B cell (primary cell): ENCODE measurements at regions not wholly inside any gene's neighbourhood (a gene's known extent, or its start where the extent isn't known, plus 50 kb on each side); places are given as distances from the start of the nearest gene placed in this dataset.

Source experiments
- ATAC-seq: fragments of 200-7000 bp; cut with Tn5 transposase; one replicate; pipeline ENCODE4 v1.10.0; 2021; ENCODE audit warnings: low read depth, mild to moderate bottlenecking, moderate number of reproducible peaks, moderate library complexity
- CTCF ChIA-PET: fragments of 350-600 bp; sonication (Branson Sonifier 250); formaldehyde crosslinking; loops from one replicate; lab custom pipeline; 2021; ENCODE audit warnings: antibody characterized with exemption, inconsistent platforms; lab: Charles Lee
- POLR2A ChIA-PET: fragments of 350-600 bp; sonication (Branson Sonifier 250); formaldehyde crosslinking; loops from one replicate; lab custom pipeline; 2021; ENCODE audit warnings: antibody characterized with exemption; lab: Charles Lee
- DNase-seq: peaks from one replicate; pipeline ENCODE4 v3.0.0; 2013
- H2AFZ ChIP-seq: 2 replicates; pipeline ENCODE4 v1.6.1; 2012; ENCODE audit warnings: mild to moderate bottlenecking, low read depth, low read length; ENCODE audit not compliant: insufficient read depth, poor library complexity, severe bottlenecking
- H3K27ac ChIP-seq, 2 donors: 1 replicate in 1 of 2; 2 replicates in 1 of 2; pipeline ENCODE4 v1.5.1; 2012 to 2013; ENCODE audit warnings: low read length in 2 of 2, mild to moderate bottlenecking in 2 of 2, moderate library complexity in 1 of 2
- H3K27me3 ChIP-seq, 4 experiments: fragments of 200-600 bp in 1 of 4; sonication (generic) in 1 of 4; replicated peaks in 1 of 4; 1 replicate in 2 of 4; 2 replicates in 2 of 4; pipeline versions ENCODE4 v1.6.1 to v1.7.0; 2013 to 2016; ENCODE audit warnings: low read length in 3 of 4, mild to moderate bottlenecking in 2 of 4, mixed read lengths in 1 of 4, moderate library complexity in 1 of 4; ENCODE audit not compliant: insufficient read depth in 4 of 4, control insufficient read depth in 3 of 4; ENCODE audit errors: control extremely low read depth in 1 of 4
- H3K36me3 ChIP-seq, 2 experiments: replicated peaks in 1 of 2; 1 replicate in 1 of 2; 2 replicates in 1 of 2; pipeline versions ENCODE4 v1.6.1 to v1.7.1; 2013; ENCODE audit warnings: low read length in 1 of 2; ENCODE audit not compliant: insufficient read depth in 2 of 2, control insufficient read depth in 1 of 2; ENCODE audit errors: control extremely low read depth in 1 of 2, extremely low read depth in 1 of 2
- H3K4me1 ChIP-seq, 2 donors: fragments of 200-600 bp in 1 of 2; sonication (generic) in 1 of 2; 1 replicate in 1 of 2; 2 replicates in 1 of 2; pipeline versions ENCODE4 v1.5.1 to v1.6.1; 2013 to 2017; ENCODE audit warnings: low read length in 2 of 2; ENCODE audit not compliant: control insufficient read depth in 2 of 2, insufficient read depth in 2 of 2
- H3K4me2 ChIP-seq: replicated peaks from 2 replicates; pipeline ENCODE3; 2012; ENCODE audit warnings: mild to moderate bottlenecking, low read depth, low read length; ENCODE audit not compliant: poor library complexity, severe bottlenecking
- H3K4me3 ChIP-seq, 5 experiments: fragments of 200-600 bp in 1 of 5; sonication (generic) in 1 of 5; 1 replicate in 3 of 5; 2 replicates in 2 of 5; pipeline versions ENCODE4 v1.5.1 to v1.7.0; 2011 to 2016; ENCODE audit warnings: low read length in 4 of 5, mild to moderate bottlenecking in 4 of 5, low read depth in 2 of 5, control low read depth in 1 of 5, moderate library complexity in 1 of 5; ENCODE audit not compliant: insufficient read depth in 1 of 5; ENCODE audit errors: control extremely low read depth in 1 of 5, extremely low read depth in 1 of 5
- H3K79me2 ChIP-seq: fragments of 200-600 bp; sonication (generic); one replicate; pipeline ENCODE4 v1.6.0; 2016; ENCODE audit warnings: low read length; ENCODE audit not compliant: control insufficient read depth, insufficient read depth
- H3K9ac ChIP-seq: fragments of 200-600 bp; sonication (generic); 2 replicates; pipeline ENCODE4 v1.6.1; 2017; ENCODE audit warnings: mild to moderate bottlenecking, low read length, moderate library complexity
- H3K9me3 ChIP-seq, 3 donors: one replicate each; pipeline versions ENCODE4 v1.6.1 to v1.7.1; 2013; ENCODE audit warnings: low read length in 2 of 3; ENCODE audit not compliant: control insufficient read depth in 2 of 3, insufficient read depth in 1 of 3; ENCODE audit errors: control extremely low read depth in 1 of 3
- H4K20me1 ChIP-seq: 2 replicates; pipeline ENCODE4 v1.6.0; 2012; ENCODE audit warnings: mild to moderate bottlenecking, low read length; ENCODE audit not compliant: insufficient read depth, control insufficient read depth, poor library complexity, severe bottlenecking
- H3K27ac Mint-ChIP-seq: one replicate; pipeline ENCODE4 v1.8.0; 2021; ENCODE audit warnings: mixed read lengths
- H3K27me3 Mint-ChIP-seq: one replicate; pipeline ENCODE4 v1.8.0; 2021; ENCODE audit warnings: mixed read lengths
- H3K4me1 Mint-ChIP-seq: one replicate; pipeline ENCODE4 v1.8.0; 2021; ENCODE audit warnings: mixed read lengths
- H3K4me3 Mint-ChIP-seq: one replicate; pipeline ENCODE4 v1.8.0; 2021; ENCODE audit warnings: mixed read lengths
- H3K9me3 Mint-ChIP-seq: one replicate; pipeline ENCODE4 v1.8.0; 2022; ENCODE audit warnings: mixed read lengths; ENCODE audit not compliant: insufficient read depth
- CTCF ChIP-seq: fragments of 200-600 bp; IDR thresholded peaks from one replicate; pipeline ENCODE4 v1.8.0; 2022; ENCODE audit warnings: antibody characterized with exemption, mild to moderate bottlenecking
- EZH2 ChIP-seq: IDR thresholded peaks from 2 replicates; pipeline ENCODE4 v1.6.1; 2012; ENCODE audit warnings: borderline replicate concordance, low read depth, mild to moderate bottlenecking, moderate library complexity, low read length; ENCODE audit not compliant: insufficient read depth, poor library complexity, severe bottlenecking
- WGBS: methylation state at CpG from one replicate; pipeline ENCODE4 v1.1.5; 2013; ENCODE audit warnings: missing lambda C conversion rate; ENCODE audit not compliant: insufficient coverage; 5-methylcytosine and 5-hydroxymethylcytosine counted together
- intact Hi-C: fragments of 100-400 bp; cut with micrococcal nuclease; formaldehyde crosslinking; loops from one replicate; pipeline ENCODE4 v1.10.0; 2022

- no peaks in the 10 kb centered on the region for H3K27me3 Mint-ChIP-seq
- Histone ChIP-seq H4K20me1 (no peaks in the 10 kb centered on the region), H3K36me3 (no peaks in the 10 kb centered on the region), H3K9ac (no peak overlapping the region), H3K79me2 (no peaks in the 10 kb centered on the region), H3K27ac (no peak overlapping the region), H3K4me3 (no peak overlapping the region), H3K9me3 (no peaks in the 10 kb centered on the region), H2AFZ (no peak overlapping the region), H3K27me3 (no peaks in the 10 kb centered on the region), H3K4me1 (no peaks in the 10 kb centered on the region), H3K4me2 (no peak overlapping the region)
- TF ChIP-seq CTCF (no peak), EZH2 (no peak)
- ChIA-PET POLR2A (no interaction called here), CTCF (no interaction called here)
- intact Hi-C loops = no loop called here
- H3K9me3 Mint-ChIP-seq = peaks cover 1% of the 10 kb centered on the region
- DNase-seq = no peak
- no CpG with 5 or more reads among the region's 2 CpGs for WGBS
- H3K4me3 Mint-ChIP-seq = no peak overlapping the region
- no peak for ATAC-seq
- no peaks in the 10 kb centered on the region for H3K4me1 Mint-ChIP-seq
- H3K27ac Mint-ChIP-seq = no peak overlapping the region
Measured at GRCh38 chr6:66054967-66055366, 347.9 kb upstream of the EYS start.

- Mint-ChIP-seq H3K4me1 (no peaks in the 10 kb centered on the region), H3K27me3 (no peaks in the 10 kb centered on the region), H3K4me3 (no peak overlapping the region), H3K9me3 (no peaks in the 10 kb centered on the region), H3K27ac (no peak overlapping the region)
- ATAC-seq (no peak), DNase-seq (no peak)
- H3K36me3 ChIP-seq = no peaks in the 10 kb centered on the region
- H3K9ac ChIP-seq = no peak overlapping the region
- no peak overlapping the region for H2AFZ ChIP-seq
- CTCF ChIA-PET = no interaction called here
- POLR2A ChIA-PET = no interaction called here
- no peak overlapping the region for H3K27ac ChIP-seq
- intact Hi-C loops = no loop called here
- peaks cover 0 to 2% (median 0%) of the 10 kb centered on the region in 3 donors for H3K9me3 ChIP-seq
- H3K79me2 ChIP-seq = no peaks in the 10 kb centered on the region
- WGBS = no CpG with 5 or more reads among the region's 5 CpGs
- H3K4me2 ChIP-seq = no peak overlapping the region
- no peaks in the 10 kb centered on the region for H4K20me1 ChIP-seq
- no peak for TF ChIP-seq EZH2
- TF ChIP-seq CTCF = no peak
- no peaks in the 10 kb centered on the region for H3K27me3 ChIP-seq
- no peaks in the 10 kb centered on the region for H3K4me1 ChIP-seq
- H3K4me3 ChIP-seq = no peak overlapping the region
Measured at GRCh38 chr6:66051812-66052211, 344.8 kb upstream of the EYS start.
